ENCODE measurements at regions not wholly inside any gene's neighbourhood (a gene's known extent, or its start where the extent isn't known, plus 50 kb on each side); places are given as distances from the start of the nearest gene placed in this dataset.

DNA sequence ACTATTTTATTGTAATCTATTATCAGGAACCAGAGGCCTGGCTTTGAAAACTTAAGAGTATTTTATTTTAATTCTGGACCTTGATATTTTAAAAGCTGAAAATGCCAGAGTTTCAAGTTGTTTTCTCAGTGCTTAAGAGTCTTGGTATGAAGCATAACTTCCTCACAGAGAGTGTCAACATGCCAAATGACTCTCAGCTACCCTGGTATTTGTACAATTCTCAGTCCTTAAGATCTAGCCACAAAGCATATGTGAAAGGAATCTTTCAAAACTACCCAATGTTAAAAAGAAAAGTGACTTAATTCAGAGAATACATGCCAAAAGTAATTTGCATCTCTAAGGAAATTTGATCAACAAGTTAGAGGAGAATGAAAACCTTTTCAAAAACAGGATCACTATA lies 171.9 kb downstream of the DKK2 start:
- no peaks in the 10 kb centered on the region for H3K4me1 ChIP-seq (ENCODE audit: control insufficient read depth, insufficient read depth, low read length)
- TF ChIP-seq SP7 (tag by site-specific recombination; IDR thresholded peaks at IDR 0.05) (no peak), KLF10 (tag by site-specific recombination; IDR thresholded peaks at IDR 0.05) (no peak), ZBTB17 (tag by site-specific recombination; IDR thresholded peaks at IDR 0.05) (no peak), ZNF223 (tag by site-specific recombination; IDR thresholded peaks at IDR 0.05) (no peak), OSR2 (tag by site-specific recombination; IDR thresholded peaks at IDR 0.05) (no peak), ZNF335 (tag by site-specific recombination; conservative IDR thresholded peaks at IDR 0.05) (no peak), ZNF416 (tag by site-specific recombination; IDR thresholded peaks at IDR 0.05) (no peak), ZNF404 (tag by site-specific recombination; IDR thresholded peaks at IDR 0.05) (no peak)
- TF ChIP-seq, protein P1, sequence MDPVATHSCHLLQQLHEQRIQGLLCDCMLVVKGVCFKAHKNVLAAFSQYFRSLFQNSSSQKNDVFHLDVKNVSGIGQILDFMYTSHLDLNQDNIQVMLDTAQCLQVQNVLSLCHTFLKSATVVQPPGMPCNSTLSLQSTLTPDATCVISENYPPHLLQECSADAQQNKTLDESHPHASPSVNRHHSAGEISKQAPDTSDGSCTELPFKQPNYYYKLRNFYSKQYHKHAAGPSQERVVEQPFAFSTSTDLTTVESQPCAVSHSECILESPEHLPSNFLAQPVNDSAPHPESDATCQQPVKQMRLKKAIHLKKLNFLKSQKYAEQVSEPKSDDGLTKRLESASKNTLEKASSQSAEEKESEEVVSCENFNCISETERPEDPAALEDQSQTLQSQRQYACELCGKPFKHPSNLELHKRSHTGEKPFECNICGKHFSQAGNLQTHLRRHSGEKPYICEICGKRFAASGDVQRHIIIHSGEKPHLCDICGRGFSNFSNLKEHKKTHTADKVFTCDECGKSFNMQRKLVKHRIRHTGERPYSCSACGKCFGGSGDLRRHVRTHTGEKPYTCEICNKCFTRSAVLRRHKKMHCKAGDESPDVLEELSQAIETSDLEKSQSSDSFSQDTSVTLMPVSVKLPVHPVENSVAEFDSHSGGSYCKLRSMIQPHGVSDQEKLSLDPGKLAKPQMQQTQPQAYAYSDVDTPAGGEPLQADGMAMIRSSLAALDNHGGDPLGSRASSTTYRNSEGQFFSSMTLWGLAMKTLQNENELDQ (tag by site-specific recombination; IDR thresholded peaks at IDR 0.05; ENCODE audit: low read depth) = no peak
- TF ChIP-seq, protein P2, sequence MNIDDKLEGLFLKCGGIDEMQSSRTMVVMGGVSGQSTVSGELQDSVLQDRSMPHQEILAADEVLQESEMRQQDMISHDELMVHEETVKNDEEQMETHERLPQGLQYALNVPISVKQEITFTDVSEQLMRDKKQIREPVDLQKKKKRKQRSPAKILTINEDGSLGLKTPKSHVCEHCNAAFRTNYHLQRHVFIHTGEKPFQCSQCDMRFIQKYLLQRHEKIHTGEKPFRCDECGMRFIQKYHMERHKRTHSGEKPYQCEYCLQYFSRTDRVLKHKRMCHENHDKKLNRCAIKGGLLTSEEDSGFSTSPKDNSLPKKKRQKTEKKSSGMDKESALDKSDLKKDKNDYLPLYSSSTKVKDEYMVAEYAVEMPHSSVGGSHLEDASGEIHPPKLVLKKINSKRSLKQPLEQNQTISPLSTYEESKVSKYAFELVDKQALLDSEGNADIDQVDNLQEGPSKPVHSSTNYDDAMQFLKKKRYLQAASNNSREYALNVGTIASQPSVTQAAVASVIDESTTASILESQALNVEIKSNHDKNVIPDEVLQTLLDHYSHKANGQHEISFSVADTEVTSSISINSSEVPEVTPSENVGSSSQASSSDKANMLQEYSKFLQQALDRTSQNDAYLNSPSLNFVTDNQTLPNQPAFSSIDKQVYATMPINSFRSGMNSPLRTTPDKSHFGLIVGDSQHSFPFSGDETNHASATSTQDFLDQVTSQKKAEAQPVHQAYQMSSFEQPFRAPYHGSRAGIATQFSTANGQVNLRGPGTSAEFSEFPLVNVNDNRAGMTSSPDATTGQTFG (tag by site-specific recombination; IDR thresholded peaks at IDR 0.05; ENCODE audit: borderline replicate concordance) = no peak
- TF ChIP-seq, protein P3, sequence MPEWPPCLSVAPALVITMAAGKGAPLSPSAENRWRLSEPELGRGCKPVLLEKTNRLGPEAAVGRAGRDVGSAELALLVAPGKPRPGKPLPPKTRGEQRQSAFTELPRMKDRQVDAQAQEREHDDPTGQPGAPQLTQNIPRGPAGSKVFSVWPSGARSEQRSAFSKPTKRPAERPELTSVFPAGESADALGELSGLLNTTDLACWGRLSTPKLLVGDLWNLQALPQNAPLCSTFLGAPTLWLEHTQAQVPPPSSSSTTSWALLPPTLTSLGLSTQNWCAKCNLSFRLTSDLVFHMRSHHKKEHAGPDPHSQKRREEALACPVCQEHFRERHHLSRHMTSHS (tag by site-specific recombination; IDR thresholded peaks at IDR 0.05) = no peak
- H3K36me3 ChIP-seq (ENCODE audit: control insufficient read depth in 2 of 2, insufficient read depth in 1 of 2, low read length in 2 of 2) = no peaks in the 10 kb centered on the region
- H3K27ac ChIP-seq (ENCODE audit: extremely low read depth, low read depth, low read length) = no peak overlapping the region
- no peak overlapping the region for H3K4me3 ChIP-seq (ENCODE audit: low read depth, low read length)
- ChIA-PET POLR2A (no interaction called here), CTCF (no interaction called here)
- H3K9me3 ChIP-seq (ENCODE audit: control insufficient read depth, insufficient read depth, low read depth, low read length) = no peaks in the 10 kb centered on the region

DNA sequence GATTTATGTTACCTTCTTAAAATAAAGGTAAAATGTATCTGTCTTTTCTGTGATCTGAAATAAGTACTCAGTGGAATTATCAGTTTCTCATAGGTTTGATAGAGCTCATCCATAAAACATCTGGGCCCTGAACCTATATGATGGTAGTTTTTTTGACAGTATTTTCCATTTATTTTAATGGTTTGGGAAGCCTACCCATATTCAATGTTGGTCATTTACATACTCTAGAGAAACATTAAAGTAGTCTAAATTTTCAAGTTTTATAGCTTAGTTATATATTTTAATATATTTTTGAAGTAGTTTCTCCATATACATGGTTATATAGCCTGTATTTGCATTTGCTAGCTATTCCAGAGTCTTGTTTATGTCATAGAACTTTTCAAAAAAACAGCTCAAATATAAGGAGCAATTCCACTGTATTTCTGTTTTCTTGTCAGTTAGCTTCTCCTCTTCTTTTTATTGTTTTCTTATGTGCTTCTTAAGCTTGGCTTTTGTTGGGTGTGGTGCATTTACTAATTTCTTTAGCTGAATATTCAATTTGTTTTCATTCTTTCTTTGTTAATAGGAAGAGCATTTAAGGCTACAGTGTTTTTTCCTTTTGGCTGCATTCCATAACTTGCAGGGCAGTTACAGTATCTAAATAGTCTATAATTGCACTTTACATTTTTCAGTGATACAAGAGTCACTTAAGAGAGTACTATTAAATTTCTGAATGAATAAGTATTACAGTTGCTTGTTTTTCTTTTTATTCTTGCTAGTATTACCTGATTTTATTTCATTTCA lies 181.4 kb downstream of the DKK2 start:
- CTCF ChIA-PET = no interaction called here
- POLR2A ChIA-PET = no interaction called here

More for the DNA sequence above, 181.4 kb downstream of the DKK2 start:
- Histone ChIP-seq H3K4me1 (ENCODE audit: control insufficient read depth, insufficient read depth, low read length) (no peaks in the 10 kb centered on the region), H3K27ac (ENCODE audit: extremely low read depth, low read depth, low read length) (no peak overlapping the region), H3K36me3 (ENCODE audit: control insufficient read depth in 2 of 2, insufficient read depth in 1 of 2, low read length in 2 of 2) (no peaks in the 10 kb centered on the region), H3K9me3 (ENCODE audit: control insufficient read depth, insufficient read depth, low read depth, low read length) (no peaks in the 10 kb centered on the region), H3K4me3 (ENCODE audit: low read depth, low read length) (no peak overlapping the region)
- no peak for TF ChIP-seq ZNF155 (tag by site-specific recombination; IDR thresholded peaks at IDR 0.05)
- TF ChIP-seq, protein P4, sequence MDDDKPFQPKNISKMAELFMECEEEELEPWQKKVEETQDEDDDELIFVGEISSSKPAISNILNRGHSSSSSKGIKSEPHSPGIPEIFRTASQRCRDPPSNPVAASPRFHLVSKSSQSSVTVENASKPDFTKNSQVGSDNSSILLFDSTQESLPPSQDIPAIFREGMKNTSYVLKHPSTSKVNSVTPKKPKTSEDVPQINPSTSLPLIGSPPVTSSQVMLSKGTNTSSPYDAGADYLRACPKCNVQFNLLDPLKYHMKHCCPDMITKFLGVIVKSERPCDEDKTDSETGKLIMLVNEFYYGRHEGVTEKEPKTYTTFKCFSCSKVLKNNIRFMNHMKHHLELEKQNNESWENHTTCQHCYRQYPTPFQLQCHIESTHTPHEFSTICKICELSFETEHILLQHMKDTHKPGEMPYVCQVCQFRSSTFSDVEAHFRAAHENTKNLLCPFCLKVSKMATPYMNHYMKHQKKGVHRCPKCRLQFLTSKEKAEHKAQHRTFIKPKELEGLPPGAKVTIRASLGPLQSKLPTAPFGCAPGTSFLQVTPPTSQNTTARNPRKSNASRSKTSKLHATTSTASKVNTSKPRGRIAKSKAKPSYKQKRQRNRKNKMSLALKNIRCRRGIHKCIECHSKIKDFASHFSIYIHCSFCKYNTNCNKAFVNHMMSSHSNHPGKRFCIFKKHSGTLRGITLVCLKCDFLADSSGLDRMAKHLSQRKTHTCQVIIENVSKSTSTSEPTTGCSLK (tag by site-specific recombination; IDR thresholded peaks at IDR 0.05) = no peak
- TF ChIP-seq ZNF146 (tag by site-specific recombination; IDR thresholded peaks at IDR 0.05) = no peak
- TF ChIP-seq ZNF184 (tag by site-specific recombination; IDR thresholded peaks at IDR 0.05) = no peak
- no peak for TF ChIP-seq ZNF670 (tag by site-specific recombination; IDR thresholded peaks at IDR 0.05; ENCODE audit: low read depth)
- no peak for TF ChIP-seq ZNF239 (tag by site-specific recombination; IDR thresholded peaks at IDR 0.05)
- TF ChIP-seq, protein P5, sequence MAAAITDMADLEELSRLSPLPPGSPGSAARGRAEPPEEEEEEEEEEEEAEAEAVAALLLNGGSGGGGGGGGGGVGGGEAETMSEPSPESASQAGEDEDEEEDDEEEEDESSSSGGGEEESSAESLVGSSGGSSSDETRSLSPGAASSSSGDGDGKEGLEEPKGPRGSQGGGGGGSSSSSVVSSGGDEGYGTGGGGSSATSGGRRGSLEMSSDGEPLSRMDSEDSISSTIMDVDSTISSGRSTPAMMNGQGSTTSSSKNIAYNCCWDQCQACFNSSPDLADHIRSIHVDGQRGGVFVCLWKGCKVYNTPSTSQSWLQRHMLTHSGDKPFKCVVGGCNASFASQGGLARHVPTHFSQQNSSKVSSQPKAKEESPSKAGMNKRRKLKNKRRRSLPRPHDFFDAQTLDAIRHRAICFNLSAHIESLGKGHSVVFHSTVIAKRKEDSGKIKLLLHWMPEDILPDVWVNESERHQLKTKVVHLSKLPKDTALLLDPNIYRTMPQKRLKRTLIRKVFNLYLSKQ (tag by site-specific recombination; IDR thresholded peaks at IDR 0.05; ENCODE audit: borderline replicate concordance) = no peak
